Liver (tissue), 8 donors: ENCODE measurements at regions not wholly inside any gene's neighbourhood (a gene's known extent, or its start where the extent isn't known, plus 50 kb on each side); places are given as distances from the start of the nearest gene placed in this dataset.

Experiments
- DNase-seq: peaks from one replicate; pipeline ENCODE4 v3.0.0-alpha.2; 2017; ENCODE audit warnings: low spot score
- H3K27ac ChIP-seq, 2 donors: one replicate each; pipeline ENCODE4 v1.7.0; 2013; ENCODE audit warnings: inconsistent platforms in 2 of 2, low read length in 2 of 2, control low read depth in 1 of 2, low read depth in 1 of 2, mild to moderate bottlenecking in 1 of 2
- H3K27me3 ChIP-seq, 4 donors: one replicate each; pipeline versions ENCODE4 v1.6.1 to v1.7.0; 2013; ENCODE audit warnings: low read length in 3 of 4, inconsistent platforms in 1 of 4, mild to moderate bottlenecking in 1 of 4, moderate library complexity in 1 of 4; ENCODE audit not compliant: control insufficient read depth in 4 of 4, insufficient read depth in 4 of 4
- H3K36me3 ChIP-seq, 4 donors: one replicate each; pipeline versions ENCODE4 v1.6.1 to v1.7.0; 2013; ENCODE audit warnings: low read length in 3 of 4, mild to moderate bottlenecking in 3 of 4, low read depth in 1 of 4, moderate library complexity in 1 of 4; ENCODE audit not compliant: control insufficient read depth in 4 of 4, insufficient read depth in 3 of 4
- H3K4me1 ChIP-seq, 4 donors: one replicate each; pipeline versions ENCODE4 v1.6.1 to v1.7.0; 2013; ENCODE audit warnings: low read length in 3 of 4, mild to moderate bottlenecking in 3 of 4, moderate library complexity in 1 of 4; ENCODE audit not compliant: control insufficient read depth in 4 of 4, insufficient read depth in 4 of 4
- H3K4me3 ChIP-seq, 3 donors: one replicate each; pipeline versions ENCODE4 v1.6.1 to v1.7.0; 2013; ENCODE audit warnings: low read length in 3 of 3, control low read depth in 1 of 3, low read depth in 1 of 3, mild to moderate bottlenecking in 1 of 3
- H3K9ac ChIP-seq, 2 donors: one replicate each; pipeline ENCODE4 v1.7.0; 2013; ENCODE audit warnings: low read length in 2 of 2, mild to moderate bottlenecking in 2 of 2, moderate library complexity in 2 of 2, control low read depth in 1 of 2, low read depth in 1 of 2
- H3K9me3 ChIP-seq, 4 donors: one replicate each; pipeline versions ENCODE4 v1.6.1 to v1.7.0; 2013; ENCODE audit warnings: low read length in 3 of 4; ENCODE audit not compliant: control insufficient read depth in 4 of 4
- ATF3 ChIP-seq: IDR thresholded peaks from 2 replicates; pipeline ENCODE4 v1.6.1; 2016; ENCODE audit warnings: antibody characterized with exemption
- CTCF ChIP-seq: fragments of 150-350 bp; IDR thresholded peaks from 2 replicates; pipeline ENCODE4 v1.5.1; 2017; ENCODE audit warnings: improper control_type of control experiment, low read depth, low read length; ENCODE audit not compliant: missing input control
- EGR1 ChIP-seq, 2 donors: IDR thresholded peaks; 2 replicates each; pipeline ENCODE4 v1.6.1; 2016 to 2018; ENCODE audit warnings: antibody characterized with exemption in 2 of 2, low read depth in 2 of 2
- FOXA1 ChIP-seq: IDR thresholded peaks from 2 replicates; pipeline ENCODE4 v1.6.1; 2016; ENCODE audit warnings: antibody characterized with exemption
- FOXA2 ChIP-seq: IDR thresholded peaks from 2 replicates; pipeline ENCODE4 v1.6.1; 2016; ENCODE audit warnings: antibody characterized with exemption
- GABPA ChIP-seq, 2 donors: IDR thresholded peaks in 1 of 2; conservative IDR thresholded peaks in 1 of 2; 2 replicates each; pipeline ENCODE4 v1.6.1; 2016; ENCODE audit warnings: antibody characterized with exemption in 2 of 2, mild to moderate bottlenecking in 1 of 2, moderate library complexity in 1 of 2
- HNF4A ChIP-seq, 2 donors: conservative IDR thresholded peaks; 2 replicates each; pipeline ENCODE4 v1.6.1; 2016; ENCODE audit warnings: antibody characterized with exemption in 2 of 2, mild to moderate bottlenecking in 2 of 2
- MAX ChIP-seq: IDR thresholded peaks from 2 replicates; pipeline ENCODE4 v1.6.1; 2016; ENCODE audit warnings: antibody characterized with exemption
- NR2F2 ChIP-seq: IDR thresholded peaks from 2 replicates; pipeline ENCODE4 v1.6.1; 2016; ENCODE audit warnings: antibody characterized with exemption
- REST ChIP-seq: IDR thresholded peaks from 2 replicates; pipeline ENCODE4 v1.6.1; 2016; ENCODE audit warnings: antibody characterized with exemption, mild to moderate bottlenecking
- RXRA ChIP-seq, 2 donors: IDR thresholded peaks; 2 replicates each; pipeline ENCODE4 v1.6.1; 2017 to 2018; ENCODE audit warnings: antibody characterized with exemption in 2 of 2, mild to moderate bottlenecking in 1 of 2
- SP1 ChIP-seq: IDR thresholded peaks from 2 replicates; pipeline ENCODE4 v1.6.1; 2018; ENCODE audit warnings: antibody characterized with exemption, mild to moderate bottlenecking
- TAF1 ChIP-seq: conservative IDR thresholded peaks from 2 replicates; pipeline ENCODE4 v1.6.1; 2016; ENCODE audit warnings: antibody characterized with exemption, mild to moderate bottlenecking
- YY1 ChIP-seq: IDR thresholded peaks from 2 replicates; pipeline ENCODE4 v1.6.1; 2016; ENCODE audit warnings: antibody characterized with exemption, mild to moderate bottlenecking
- ZBTB33 ChIP-seq: IDR thresholded peaks from 2 replicates; pipeline ENCODE4 v1.6.1; 2016; ENCODE audit warnings: antibody characterized with exemption
- WGBS: extraction: QIAGEN DNeasy Blood & Tissue Kit; methylation state at CpG from one replicate; pipeline ENCODE4 v1.1.7; 2013; 5-methylcytosine and 5-hydroxymethylcytosine counted together
- donor health status: healthy.
- donor health status: healthy.
- donor health status: healthy.
- donor health status: healthy.
- donor health status: healthy.

- Histone ChIP-seq H3K9me3 (no peaks in the 10 kb centered on the region), H3K4me1 (no peaks in the 10 kb centered on the region), H3K4me3 (no peak overlapping the region), H3K27ac (no peak overlapping the region), H3K36me3 (no peaks in the 10 kb centered on the region), H3K9ac (no peak overlapping the region), H3K27me3 (no peaks in the 10 kb centered on the region)
- WGBS = 94% methylated on average over 1 of the region's 1 CpG
- no peak for DNase-seq
- no peak for TF ChIP-seq HNF4A (conservative IDR thresholded peaks at IDR 0.05)
- TF ChIP-seq REST = no peak
- TF ChIP-seq NR2F2 = no peak
- TF ChIP-seq EGR1 (IDR thresholded peaks at IDR 0.05; ENCODE audit: low read depth in 2 of 2) = no peak
Measured at GRCh38 chr20:40424695-40425094, 264.3 kb downstream of the MAFB start.

GRCh38 chr20:40422656-40423055 is 266.4 kb downstream of the MAFB start:
- Histone ChIP-seq H3K4me1 (no peaks in the 10 kb centered on the region), H3K9ac (no peak overlapping the region), H3K27me3 (no peaks in the 10 kb centered on the region), H3K4me3 (no peak overlapping the region), H3K36me3 (no peaks in the 10 kb centered on the region), H3K9me3 (no peaks in the 10 kb centered on the region), H3K27ac (no peak overlapping the region)
- no peak for TF ChIP-seq RXRA (IDR thresholded peaks at IDR 0.05)
- no peak for TF ChIP-seq EGR1 (IDR thresholded peaks at IDR 0.05; ENCODE audit: low read depth in 2 of 2)
- no peak for TF ChIP-seq SP1
- TF ChIP-seq YY1 = no peak
- TF ChIP-seq ZBTB33 = no peak
- no peak for TF ChIP-seq ATF3
- no peak for DNase-seq

GRCh38 chr20:40416274-40416673 is 272.8 kb downstream of the MAFB start:
- WGBS = 94% methylated on average over 1 of the region's 1 CpG
- H3K9ac ChIP-seq = no peak overlapping the region
- no peak for DNase-seq

More at GRCh38 chr20:40416274-40416673, 272.8 kb downstream of the MAFB start:
- peaks cover 0 to 3% (median 0%) of the 10 kb centered on the region in 4 donors for H3K9me3 ChIP-seq
- no peaks in the 10 kb centered on the region for H3K27me3 ChIP-seq
- H3K27ac ChIP-seq = no peak overlapping the region
- no peak for TF ChIP-seq ATF3
- no peak for TF ChIP-seq MAX
- no peak for TF ChIP-seq REST
- TF ChIP-seq TAF1 = no peak
- no peak for TF ChIP-seq FOXA1
- no peak for TF ChIP-seq CTCF
- no peak for TF ChIP-seq GABPA (IDR thresholded peaks at IDR 0.05 in 1 of 2, conservative IDR thresholded peaks at IDR 0.05 in 1 of 2)
- no peak for TF ChIP-seq RXRA (IDR thresholded peaks at IDR 0.05)
- TF ChIP-seq FOXA2 = no peak
- no peak for TF ChIP-seq NR2F2
- no peak for TF ChIP-seq SP1
- TF ChIP-seq HNF4A (conservative IDR thresholded peaks at IDR 0.05) = no peak
- no peak for TF ChIP-seq YY1
- H3K36me3 ChIP-seq = no peaks in the 10 kb centered on the region
- H3K4me1 ChIP-seq = no peaks in the 10 kb centered on the region
- no peak overlapping the region for H3K4me3 ChIP-seq
